RWPE2 (cell line): ENCODE measurements at regions not wholly inside any gene's neighbourhood (a gene's known extent, or its start where the extent isn't known, plus 50 kb on each side); places are given as distances from the start of the nearest gene placed in this dataset.
"Not testable (repeated sequence)": the region's sequence is repeated elsewhere in the genome, so short reads cannot be mapped to it uniquely, and the experiment has no call there.

Experiments used
- ATAC-seq: fragments of 200-7000 bp; cut with Tn5 transposase; 3 replicates; pipeline ENCODE4 v1.9.1; 2021; ENCODE audit warnings: low read depth
- DNase-seq: peaks from one replicate; pipeline ENCODE4 v3.0.0-alpha.2; 2020; ENCODE audit warnings: low spot score
- H3K27ac ChIP-seq: fragments of 450-650 bp; 2 replicates; pipeline ENCODE4 v1.5.1; 2017; ENCODE audit warnings: mild to moderate bottlenecking; ENCODE audit not compliant: poor library complexity, severe bottlenecking
- H3K27me3 ChIP-seq: fragments of 250-450 bp; sonication (Bioruptor Pico); 2 replicates; pipeline ENCODE4 v1.5.1; 2021; ENCODE audit warnings: mild to moderate bottlenecking, moderate library complexity; ENCODE audit not compliant: insufficient read depth, poor library complexity, severe bottlenecking
- H3K36me3 ChIP-seq: fragments of 250-450 bp; sonication (Bioruptor Pico); 2 replicates; pipeline ENCODE4 v1.5.1; 2020; ENCODE audit warnings: low read depth, mild to moderate bottlenecking, moderate library complexity
- H3K4me1 ChIP-seq: fragments of 250-450 bp; sonication (Bioruptor Pico); 2 replicates; pipeline ENCODE4 v1.5.1; 2021; ENCODE audit warnings: mild to moderate bottlenecking, moderate library complexity; ENCODE audit not compliant: insufficient read depth, poor library complexity, severe bottlenecking
- H3K4me3 ChIP-seq: fragments of 250-450 bp; sonication (Bioruptor Pico); 2 replicates; pipeline ENCODE4 v1.5.1; 2021; ENCODE audit warnings: mild to moderate bottlenecking, moderate library complexity; ENCODE audit not compliant: severe bottlenecking
- H3K9me3 ChIP-seq: fragments of 250-450 bp; sonication (Bioruptor Pico); 2 replicates; pipeline ENCODE4 v1.5.1; 2021; ENCODE audit warnings: mild to moderate bottlenecking, moderate library complexity; ENCODE audit not compliant: severe bottlenecking
- CTCF ChIP-seq: fragments of 450-650 bp; IDR thresholded peaks from one replicate; pipeline ENCODE4 v1.5.1; 2017; ENCODE audit warnings: mild to moderate bottlenecking, moderate library complexity; ENCODE audit not compliant: poor library complexity, severe bottlenecking

- Histone ChIP-seq H3K4me3 (no peak overlapping the region), H3K4me1 (no peaks in the 10 kb centered on the region), H3K27me3 (no peaks in the 10 kb centered on the region), H3K36me3 (no peaks in the 10 kb centered on the region), H3K27ac (no peak overlapping the region), H3K9me3 (no peaks in the 10 kb centered on the region)
- TF ChIP-seq CTCF, result no peak
- DNase-seq (no peak), ATAC-seq (no peak)
These were observed 268.8 kb downstream of the TTC8 start for GRCh38 chr14:89093083-89093730.

- DNase-seq, result no peak
- H3K9me3 ChIP-seq, result no peaks in the 10 kb centered on the region
- H3K27me3 ChIP-seq, result no peaks in the 10 kb centered on the region
- H3K4me1 ChIP-seq, result no peaks in the 10 kb centered on the region
- H3K4me3 ChIP-seq, result no peak overlapping the region
- no peaks in the 10 kb centered on the region for H3K36me3 ChIP-seq
- TF ChIP-seq CTCF, result no peak
- no peak overlapping the region for H3K27ac ChIP-seq
- ATAC-seq, result no peak
These were observed 270.6 kb downstream of the TTC8 start for GRCh38 chr14:89095036-89095435.

- no peak overlapping the region for H3K4me3 ChIP-seq
- H3K27me3 ChIP-seq, result no peaks in the 10 kb centered on the region
- H3K9me3 ChIP-seq, result no peaks in the 10 kb centered on the region
- H3K27ac ChIP-seq, result no peak overlapping the region
- DNase-seq, result no peak
- no peaks in the 10 kb centered on the region for H3K36me3 ChIP-seq
- TF ChIP-seq CTCF, result no peak
- no peaks in the 10 kb centered on the region for H3K4me1 ChIP-seq
- no peak for ATAC-seq
These were observed 272.5 kb downstream of the TTC8 start for GRCh38 chr14:89096946-89097345.

- DNase-seq (no peak), ATAC-seq (no peak)
- peaks cover 3% of the 10 kb centered on the region for H3K27me3 ChIP-seq
- no peaks in the 10 kb centered on the region for H3K9me3 ChIP-seq
- no peak overlapping the region for H3K4me3 ChIP-seq
- no peak overlapping the region for H3K27ac ChIP-seq
- TF ChIP-seq CTCF, result no peak
- no peaks in the 10 kb centered on the region for H3K36me3 ChIP-seq
- H3K4me1 ChIP-seq, result no peaks in the 10 kb centered on the region
These were observed 273.8 kb downstream of the TTC8 start for GRCh38 chr14:89098254-89098653.

GRCh38 chr14:89104171-89104817 is 279.8 kb downstream of the TTC8 start:
- not testable (repeated sequence) for ATAC-seq, H3K27ac ChIP-seq, H3K36me3 ChIP-seq, DNase-seq, H3K4me3 ChIP-seq, H3K27me3 ChIP-seq, H3K9me3 ChIP-seq, H3K4me1 ChIP-seq

- H3K27ac ChIP-seq, H3K9me3 ChIP-seq, H3K36me3 ChIP-seq, H3K4me3 ChIP-seq, DNase-seq, ATAC-seq, H3K4me1 ChIP-seq, H3K27me3 ChIP-seq: not testable (repeated sequence)
These were observed 280.4 kb downstream of the TTC8 start for GRCh38 chr14:89104861-89105260.
